Mesenchymal stem cell (in vitro differentiated cells and primary cell): ENCODE measurements at regions not wholly inside any gene's neighbourhood (a gene's known extent, or its start where the extent isn't known, plus 50 kb on each side); places are given as distances from the start of the nearest gene placed in this dataset.

ENCODE experiments used
- DNase-seq: peaks from one replicate; pipeline ENCODE4 v3.0.0-alpha.2; 2013
- H2AFZ ChIP-seq: one replicate; pipeline ENCODE4 v1.6.1; 2013; ENCODE audit warnings: low read depth, mild to moderate bottlenecking, control low read depth, inconsistent platforms, low read length, moderate library complexity
- H2AK5ac ChIP-seq: 2 replicates; pipeline ENCODE4 v1.6.1; 2013; ENCODE audit warnings: low read length, moderate library complexity, mild to moderate bottlenecking, inconsistent platforms; ENCODE audit not compliant: severe bottlenecking
- H2BK120ac ChIP-seq: one replicate; pipeline ENCODE4 v1.6.1; 2013; ENCODE audit warnings: low read depth, mild to moderate bottlenecking, inconsistent platforms, low read length, moderate library complexity
- H2BK12ac ChIP-seq, 2 experiments: one replicate each; pipeline ENCODE4 v1.6.1; 2013; ENCODE audit warnings: inconsistent platforms in 2 of 2, low read length in 2 of 2, mild to moderate bottlenecking in 2 of 2, moderate library complexity in 2 of 2, control low read depth in 1 of 2
- H2BK15ac ChIP-seq: one replicate; pipeline ENCODE4 v1.6.1; 2013; ENCODE audit warnings: mild to moderate bottlenecking, low read depth, inconsistent platforms; ENCODE audit not compliant: poor library complexity, severe bottlenecking
- H2BK5ac ChIP-seq: 2 replicates; pipeline ENCODE4 v1.6.1; 2013; ENCODE audit warnings: low read depth, mild to moderate bottlenecking, low read length, control low read depth, inconsistent platforms; ENCODE audit not compliant: poor library complexity, severe bottlenecking
- H3K14ac ChIP-seq, 2 experiments: one replicate each; pipeline ENCODE4 v1.6.1; 2013; ENCODE audit warnings: inconsistent platforms in 2 of 2, low read length in 2 of 2, control low read depth in 1 of 2, mild to moderate bottlenecking in 1 of 2, moderate library complexity in 1 of 2
- H3K18ac ChIP-seq, 2 experiments: one replicate each; pipeline ENCODE4 v1.6.1; 2013; ENCODE audit warnings: inconsistent platforms in 2 of 2, low read length in 2 of 2, control low read depth in 1 of 2, low read depth in 1 of 2, mild to moderate bottlenecking in 1 of 2
- H3K23ac ChIP-seq, 2 experiments: one replicate each; pipeline ENCODE4 v1.6.1; 2013; ENCODE audit warnings: inconsistent platforms in 2 of 2, low read length in 2 of 2, mild to moderate bottlenecking in 2 of 2, moderate library complexity in 2 of 2, control low read depth in 1 of 2
- H3K27ac ChIP-seq: 2 replicates; pipeline ENCODE4 v1.5.1; 2013; ENCODE audit warnings: mild to moderate bottlenecking, moderate library complexity, low read length, control low read depth, inconsistent platforms; ENCODE audit not compliant: poor library complexity, severe bottlenecking
- H3K27me3 ChIP-seq, 2 experiments: 2 replicates each; pipeline versions ENCODE4 v1.6.1 to v1.7.0; 2013; ENCODE audit warnings: low read length in 2 of 2, mild to moderate bottlenecking in 2 of 2, moderate library complexity in 2 of 2, control low read depth in 1 of 2, inconsistent platforms in 1 of 2; ENCODE audit not compliant: control insufficient read depth in 1 of 2, insufficient read depth in 1 of 2
- H3K36me3 ChIP-seq, 2 experiments: 2 replicates each; pipeline versions ENCODE4 v1.6.1 to v1.7.0; 2013; ENCODE audit warnings: low read length in 2 of 2, control low read depth in 1 of 2, inconsistent platforms in 1 of 2, low read depth in 1 of 2, mild to moderate bottlenecking in 1 of 2; ENCODE audit not compliant: insufficient read depth in 2 of 2, control insufficient read depth in 1 of 2
- H3K4ac ChIP-seq, 2 experiments: one replicate each; pipeline ENCODE4 v1.6.1; 2013; ENCODE audit warnings: inconsistent platforms in 2 of 2, low read length in 2 of 2, mild to moderate bottlenecking in 2 of 2, moderate library complexity in 2 of 2, control low read depth in 1 of 2, low read depth in 1 of 2
- H3K4me1 ChIP-seq: 2 replicates; pipeline ENCODE4 v1.6.1; 2013; ENCODE audit warnings: low read depth, low read length, control low read depth; ENCODE audit not compliant: control insufficient read depth, insufficient read depth
- H3K4me2 ChIP-seq: 2 replicates; pipeline ENCODE4 v1.6.1; 2013; ENCODE audit warnings: low read length, mild to moderate bottlenecking, inconsistent platforms; ENCODE audit not compliant: poor library complexity, severe bottlenecking
- H3K4me3 ChIP-seq, 2 experiments: 2 replicates each; pipeline versions ENCODE4 v1.5.1 to v1.7.0; 2013; ENCODE audit warnings: low read length in 2 of 2, mild to moderate bottlenecking in 2 of 2, control low read depth in 1 of 2, low read depth in 1 of 2; ENCODE audit not compliant: insufficient read depth in 1 of 2
- H3K79me1 ChIP-seq: replicated peaks from 2 replicates; pipeline ENCODE4 v1.6.1; 2013; ENCODE audit warnings: mild to moderate bottlenecking, control low read depth, low read length, inconsistent platforms; ENCODE audit not compliant: poor library complexity, severe bottlenecking
- H3K9ac ChIP-seq: 2 replicates; pipeline ENCODE4 v1.7.0; 2013; ENCODE audit warnings: mild to moderate bottlenecking, low read length, moderate library complexity
- H3K9me3 ChIP-seq: 2 replicates; pipeline ENCODE4 v1.7.0; 2013; ENCODE audit warnings: mild to moderate bottlenecking, low read length; ENCODE audit not compliant: control insufficient read depth
- H4K8ac ChIP-seq: one replicate; pipeline ENCODE4 v1.6.1; 2013; ENCODE audit warnings: inconsistent platforms, mild to moderate bottlenecking, low read length, moderate library complexity
- H4K91ac ChIP-seq: one replicate; pipeline ENCODE4 v1.6.1; 2013; ENCODE audit warnings: mild to moderate bottlenecking, low read length, inconsistent platforms
- WGBS: methylation state at CpG from one replicate; pipeline ENCODE4 v1.1.7; 2013; ENCODE audit warnings: mixed read lengths; 5-methylcytosine and 5-hydroxymethylcytosine counted together

GRCh38 chr4:126271292-126271691 lies 956.5 kb downstream of the FAT4 start:
- Histone ChIP-seq H3K9me3 (no peaks in the 10 kb centered on the region), H3K9ac (no peak overlapping the region), H3K23ac (no peak overlapping the region), H2BK120ac (no peak overlapping the region), H3K4me1 (no peaks in the 10 kb centered on the region), H4K8ac (no peak overlapping the region), H3K18ac (no peak overlapping the region), H3K14ac (no peak overlapping the region), H3K79me1 (no peaks in the 10 kb centered on the region), H2AFZ (no peak overlapping the region), H4K91ac (no peak overlapping the region), H3K27me3 (no peaks in the 10 kb centered on the region), H3K36me3 (no peaks in the 10 kb centered on the region), H3K4ac (no peak overlapping the region), H3K4me3 (no peak overlapping the region), H2BK5ac (no peak overlapping the region), H2AK5ac (no peak overlapping the region), H2BK12ac (no peak overlapping the region), H3K4me2 (no peak overlapping the region), H2BK15ac (no peak overlapping the region), H3K27ac (no peak overlapping the region)
- WGBS = 33% methylated on average over 1 of the region's 1 CpG
- DNase-seq = no peak

GRCh38 chr4:126273746-126274145 lies 959.0 kb downstream of the FAT4 start:
- no peaks in the 10 kb centered on the region for H3K79me1 ChIP-seq
- no peak overlapping the region for H3K27ac ChIP-seq
- H4K8ac ChIP-seq = no peak overlapping the region
- no peak overlapping the region for H3K9ac ChIP-seq
- H3K4me1 ChIP-seq = no peaks in the 10 kb centered on the region
- no peak overlapping the region for H3K18ac ChIP-seq
- H3K4me2 ChIP-seq = no peak overlapping the region
- no peaks in the 10 kb centered on the region for H3K36me3 ChIP-seq
- H2BK12ac ChIP-seq = no peak overlapping the region
- H4K91ac ChIP-seq = no peak overlapping the region
- no peak overlapping the region for H2BK15ac ChIP-seq
- WGBS = 100% methylated on average over 2 of the region's 2 CpGs
- H3K4me3 ChIP-seq = no peak overlapping the region
- H2BK5ac ChIP-seq = no peak overlapping the region
- no peak overlapping the region for H3K14ac ChIP-seq
- no peak for DNase-seq
- no peaks in the 10 kb centered on the region for H3K9me3 ChIP-seq
- no peaks in the 10 kb centered on the region for H3K27me3 ChIP-seq
- no peak overlapping the region for H3K4ac ChIP-seq
- no peak overlapping the region for H2AFZ ChIP-seq
- H2AK5ac ChIP-seq = no peak overlapping the region
- H3K23ac ChIP-seq = no peak overlapping the region
- no peak overlapping the region for H2BK120ac ChIP-seq

- Histone ChIP-seq H4K8ac (no peak overlapping the region), H3K9me3 (no peaks in the 10 kb centered on the region), H3K9ac (no peak overlapping the region), H2AFZ (no peak overlapping the region), H3K23ac (no peak overlapping the region), H2BK15ac (no peak overlapping the region), H3K14ac (no peak overlapping the region), H4K91ac (no peak overlapping the region), H3K4me3 (no peak overlapping the region), H2BK12ac (no peak overlapping the region), H3K27ac (no peak overlapping the region), H2BK120ac (no peak overlapping the region), H3K27me3 (no peaks in the 10 kb centered on the region), H3K18ac (no peak overlapping the region), H3K4me1 (no peaks in the 10 kb centered on the region), H3K36me3 (no peaks in the 10 kb centered on the region), H3K4me2 (no peak overlapping the region), H3K4ac (no peak overlapping the region), H2AK5ac (no peak overlapping the region), H2BK5ac (no peak overlapping the region), H3K79me1 (no peaks in the 10 kb centered on the region)
- DNase-seq = no peak
- WGBS = no CpG with 5 or more reads among the region's 1 CpG
These were observed 977.1 kb downstream of the FAT4 start for GRCh38 chr4:126291886-126292285.

- no peak overlapping the region for H2AK5ac ChIP-seq
- H3K4me1 ChIP-seq = no peaks in the 10 kb centered on the region
- H3K4me2 ChIP-seq = no peak overlapping the region
- H2BK5ac ChIP-seq = no peak overlapping the region
- no peak for DNase-seq
- H3K14ac ChIP-seq = no peak overlapping the region
- no peak overlapping the region for H3K4me3 ChIP-seq
- no peaks in the 10 kb centered on the region for H3K79me1 ChIP-seq
- H3K36me3 ChIP-seq = no peaks in the 10 kb centered on the region
- H3K9me3 ChIP-seq = peaks cover 9% of the 10 kb centered on the region
- no peak overlapping the region for H4K91ac ChIP-seq
- no CpG with 5 or more reads among the region's 1 CpG for WGBS
- no peak overlapping the region for H3K4ac ChIP-seq
- no peak overlapping the region for H3K18ac ChIP-seq
- H3K9ac ChIP-seq = no peak overlapping the region
- no peak overlapping the region for H3K27ac ChIP-seq
- H2BK15ac ChIP-seq = no peak overlapping the region
- H4K8ac ChIP-seq = no peak overlapping the region
- H2AFZ ChIP-seq = no peak overlapping the region
- no peaks in the 10 kb centered on the region for H3K27me3 ChIP-seq
- no peak overlapping the region for H2BK120ac ChIP-seq
- H3K23ac ChIP-seq = no peak overlapping the region
- no peak overlapping the region for H2BK12ac ChIP-seq
These were observed 983.5 kb downstream of the FAT4 start for GRCh38 chr4:126298271-126298670.
